K562 (cell line): ENCODE measurements at regions not wholly inside any gene's neighbourhood (a gene's known extent, or its start where the extent isn't known, plus 50 kb on each side); places are given as distances from the start of the nearest gene placed in this dataset.

Source experiments
- ATAC-seq: fragments of 200-7000 bp; cut with Tn5 transposase; 3 replicates; pipeline ENCODE4 v1.9.1; 2020; ENCODE audit warnings: moderate library complexity
- BruUV-seq: library from RNA; stranded (reverse); fragments of 400-500 nt; replicated peaks from 2 replicates; lab custom pipeline; 2021; lab: Mats Ljungman, UMichigan
- CTCF ChIA-PET: fragments of 300-600 bp; formaldehyde crosslinking; extraction: SDS; loops from one replicate; lab custom pipeline; 2021; ENCODE audit warnings: low intra/inter-chr PET ratio; lab: Yijun Ruan, JAX
- POLR2A ChIA-PET: fragments of 300-600, 350-650 bp; sonication (Branson Sonifier 250); formaldehyde crosslinking; extraction: SDS; loops from one replicate; lab custom pipeline; 2021; ENCODE audit warnings: antibody characterized with exemption, inconsistent platforms; lab: Yijun Ruan, JAX
- DNase-seq, 4 experiments: peaks; one replicate each; pipeline versions ENCODE4 v3.0.0 to v3.0.0-alpha.2; 2011 to 2018; ENCODE audit warnings: low spot score in 3 of 4, mixed read lengths in 3 of 4; ENCODE audit errors: extremely low read depth in 1 of 4
- FAIRE-seq: peaks from 2 replicates; lab custom pipeline; 2011; peaks lifted over from hg19 to GRCh38; lab: Jason Lieb, UNC
- H2AFZ ChIP-seq: 2 replicates; pipeline ENCODE4 v1.6.0; 2011; ENCODE audit warnings: low read depth, low read length, control low read depth, inconsistent platforms
- H3K27ac ChIP-seq: fragments of 200-600 bp; 3 replicates; pipeline ENCODE4 v1.8.0; 2011; ENCODE audit warnings: low read depth, mild to moderate bottlenecking, control low read depth, inconsistent platforms, low read length, moderate library complexity, mixed read lengths; ENCODE audit errors: extremely low read depth
- H3K27me3 ChIP-seq, 2 experiments: fragments of 300-600 bp in 1 of 2; 2 replicates in 1 of 2; 3 replicates in 1 of 2; pipeline versions ENCODE4 v1.6.0 to v1.8.0; 2011; ENCODE audit warnings: inconsistent platforms in 2 of 2, low read length in 2 of 2, mild to moderate bottlenecking in 1 of 2, mixed read lengths in 1 of 2, moderate library complexity in 1 of 2; ENCODE audit not compliant: control insufficient read depth in 2 of 2, insufficient read depth in 2 of 2
- H3K36me3 ChIP-seq: fragments of 300-600 bp; 3 replicates; pipeline ENCODE4 v1.8.0; 2011; ENCODE audit warnings: mild to moderate bottlenecking, low read length, inconsistent platforms; ENCODE audit not compliant: control insufficient read depth, insufficient read depth
- H3K4me1 ChIP-seq, 2 experiments: fragments of 200-600 bp in 1 of 2; replicated peaks in 1 of 2; 2 replicates in 1 of 2; 3 replicates in 1 of 2; pipeline versions ENCODE4 v1.5.1 to v1.8.0; 2011; ENCODE audit warnings: inconsistent platforms in 2 of 2, low read length in 2 of 2, mild to moderate bottlenecking in 1 of 2, mixed read lengths in 1 of 2, moderate library complexity in 1 of 2; ENCODE audit not compliant: control insufficient read depth in 2 of 2, insufficient read depth in 2 of 2
- H3K4me2 ChIP-seq: 2 replicates; pipeline ENCODE4 v1.6.1; 2011; ENCODE audit warnings: low read length, control low read depth, inconsistent platforms, mixed read lengths; ENCODE audit not compliant: insufficient read depth
- H3K4me3 ChIP-seq: fragments of 200-600 bp; sonication (generic), shearing (Covaris generic); 2 replicates; pipeline ENCODE4 v1.5.1; 2016; ENCODE audit warnings: control low read depth, inconsistent platforms
- H3K79me2 ChIP-seq: fragments of 200-600 bp; 3 replicates; pipeline ENCODE4 v1.8.0; 2011; ENCODE audit warnings: low read length, inconsistent platforms; ENCODE audit not compliant: control insufficient read depth, insufficient read depth
- H3K9ac ChIP-seq, 2 experiments: 2 replicates each; pipeline versions ENCODE4 v1.6.0 to v1.6.1; 2011; ENCODE audit warnings: low read depth in 2 of 2, low read length in 2 of 2, control low read depth in 1 of 2, inconsistent platforms in 1 of 2, mild to moderate bottlenecking in 1 of 2, mixed read lengths in 1 of 2; ENCODE audit not compliant: insufficient read depth in 1 of 2
- H3K9me1 ChIP-seq: one replicate; pipeline ENCODE4 v1.6.0; 2011; ENCODE audit warnings: inconsistent platforms, mild to moderate bottlenecking, low read length, moderate library complexity; ENCODE audit not compliant: control insufficient read depth, insufficient read depth
- H3K9me3 ChIP-seq: replicated peaks from 2 replicates; pipeline ENCODE4 v1.5.1; 2011; ENCODE audit warnings: low read depth, low read length, inconsistent platforms; ENCODE audit not compliant: control insufficient read depth, insufficient read depth
- H4K20me1 ChIP-seq: replicated peaks from 2 replicates; pipeline ENCODE4 v1.6.1; 2011; ENCODE audit warnings: low read length, inconsistent platforms, mixed read lengths; ENCODE audit not compliant: control insufficient read depth, insufficient read depth
- BRF2 ChIP-seq: IDR thresholded peaks from 3 replicates; pipeline ENCODE4 v1.6.1; 2011; ENCODE audit warnings: borderline replicate concordance, mild to moderate bottlenecking; ENCODE audit not compliant: insufficient read length, insufficient read depth
- EGR1 ChIP-seq: fragments of 450-650 bp; conservative IDR thresholded peaks from 2 replicates; pipeline ENCODE4 v1.6.1; 2017; ENCODE audit warnings: mild to moderate bottlenecking
- FIP1L1 ChIP-seq: fragments of 200-400 bp; formaldehyde crosslinking; IDR thresholded peaks from 2 replicates; pipeline ENCODE4 v1.6.1; 2018; ENCODE audit warnings: mild to moderate bottlenecking, low read depth, low read length; ENCODE audit not compliant: poor library complexity, severe bottlenecking
- FOXJ3 ChIP-seq: sonication (generic); formaldehyde crosslinking; IDR thresholded peaks from 2 replicates; pipeline ENCODE4 v1.4.0; 2020; ENCODE audit warnings: mild to moderate bottlenecking, missing genetic modification reagents
- FOXM1 ChIP-seq, 2 experiments: fragments of 450-650 bp in 1 of 2; sonication (generic) in 1 of 2; formaldehyde crosslinking in 1 of 2; IDR thresholded peaks; 2 replicates each; pipeline versions ENCODE4 v1.6.1 to v1.9.0; 2017 to 2022; ENCODE audit warnings: low read depth in 2 of 2, mild to moderate bottlenecking in 2 of 2, missing genetic modification reagents in 1 of 2, moderate library complexity in 1 of 2
- HLTF ChIP-seq: fragments of 450-650 bp; IDR thresholded peaks from 2 replicates; pipeline ENCODE4 v1.6.1; 2016
- HMG20A ChIP-seq: fragments of 450-650 bp; formaldehyde crosslinking; conservative IDR thresholded peaks from 2 replicates; pipeline ENCODE4 v1.4.0; 2020; ENCODE audit warnings: mild to moderate bottlenecking, mixed read lengths
- POLR2B ChIP-seq: fragments of 450-650 bp; IDR thresholded peaks from 2 replicates; pipeline ENCODE4 v1.6.1; 2018; ENCODE audit warnings: low read depth; ENCODE audit not compliant: partially characterized antibody
- PTTG1 ChIP-seq: fragments of 450-650 bp; IDR thresholded peaks from 2 replicates; pipeline ENCODE4 v1.6.1; 2016; ENCODE audit warnings: low read depth, mild to moderate bottlenecking, missing genetic modification characterization, missing compliant biosample characterization
- RBM17 ChIP-seq: fragments of 200-400 bp; formaldehyde crosslinking; IDR thresholded peaks from 2 replicates; pipeline ENCODE4 v1.6.1; 2017; ENCODE audit warnings: low read depth, mild to moderate bottlenecking, low read length, borderline replicate concordance
- RBM22 ChIP-seq: fragments of 200-400 bp; formaldehyde crosslinking; IDR thresholded peaks from 2 replicates; pipeline ENCODE4 v1.6.1; 2018; ENCODE audit warnings: low read length, low read depth; ENCODE audit not compliant: poor library complexity, severe bottlenecking
- TAF9B ChIP-seq: fragments of 450-650 bp; IDR thresholded peaks from 2 replicates; pipeline ENCODE4 v1.6.1; 2018; ENCODE audit warnings: mild to moderate bottlenecking; ENCODE audit not compliant: partially characterized antibody
- TBL1XR1 ChIP-seq, 2 experiments: IDR thresholded peaks; 2 replicates each; pipeline ENCODE4 v1.6.1; 2012; ENCODE audit warnings: improper control_type of control experiment in 2 of 2, low read length in 2 of 2, mild to moderate bottlenecking in 1 of 2
- TBP ChIP-seq: optimal IDR thresholded peaks from 2 replicates; pipeline ENCODE3; 2011; ENCODE audit warnings: low read depth, low read length, improper control_type of control experiment
- ZFX ChIP-seq: sonication (generic); formaldehyde crosslinking; IDR thresholded peaks from 2 replicates; pipeline ENCODE4 v1.8.0; 2022; ENCODE audit warnings: mild to moderate bottlenecking, missing genetic modification reagents, moderate library complexity
- ZNF224 ChIP-seq: sonication (generic); formaldehyde crosslinking; IDR thresholded peaks from 2 replicates; pipeline ENCODE4 v1.8.0; 2022; ENCODE audit warnings: mild to moderate bottlenecking, missing genetic modification reagents
- ZNF324 ChIP-seq: fragments of 250-450 bp; sonication (Bioruptor Pico); IDR thresholded peaks from 2 replicates; pipeline ENCODE4 v1.4.0; 2020; ENCODE audit warnings: mild to moderate bottlenecking
- ZNF395 ChIP-seq: fragments of 200-800 bp; sonication (Bioruptor generic); IDR thresholded peaks from 2 replicates; pipeline ENCODE4 v1.6.1; 2017; ENCODE audit warnings: missing genetic modification characterization, missing compliant biosample characterization
- ZNF830 ChIP-seq: fragments of 250-450 bp; sonication (Bioruptor Pico); IDR thresholded peaks from 2 replicates; pipeline ENCODE4 v1.5.0; 2021; ENCODE audit warnings: mild to moderate bottlenecking
- WGBS: fragments of 100-300 bp; shearing (Covaris generic); methylation state at CpG from one replicate; pipeline ENCODE4 v1.1.6; 2016; ENCODE audit warnings: low coverage, mixed read lengths; ENCODE audit not compliant: insufficient coverage; ENCODE audit errors: missing lambda C conversion rate; 5-methylcytosine and 5-hydroxymethylcytosine counted together
- in situ Hi-C: fragments of 300-500 bp; cut with MboI; formaldehyde crosslinking; loops from 4 replicates; pipeline ENCODE4 v1.15.0; 2018; ENCODE audit warnings: inconsistent platforms, mixed read lengths
- intact Hi-C: fragments of 100-400 bp; cut with micrococcal nuclease; formaldehyde crosslinking; loops from 2 replicates; pipeline ENCODE4 v1.14.2; 2022

- TF ChIP-seq ZNF830 (CRISPR knock-in tag) (no peak), FOXM1 (IDR thresholded peaks at IDR 0.05; ENCODE audit: low read depth) (no peak), FOXM1 (CRISPR knock-in tag; IDR thresholded peaks at IDR 0.05; ENCODE audit: low read depth) (no peak), TBP (no peak)
Observed at GRCh38 chr14:42731480-42731879, 1124.8 kb downstream of the LRFN5 start (continued).

DNA sequence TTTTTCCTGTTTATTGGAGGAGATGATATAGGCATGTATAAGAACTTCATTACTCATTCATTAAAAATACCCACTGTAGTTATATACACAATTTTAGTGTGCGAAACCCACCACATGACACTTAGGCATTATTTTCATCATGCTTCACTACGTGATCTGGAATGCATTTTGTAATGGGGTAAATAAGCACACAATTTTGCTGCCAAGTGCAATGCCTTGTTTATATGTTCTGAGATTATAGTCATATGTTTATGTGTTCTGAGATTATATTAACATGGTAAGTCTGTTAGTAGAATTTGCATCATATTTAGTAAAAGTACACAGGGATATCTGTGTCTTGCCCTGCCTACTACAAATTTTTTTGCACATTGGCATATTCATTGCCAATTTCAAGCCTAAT, 1123.0 kb downstream of the LRFN5 start:
- H3K9me3 ChIP-seq: no peaks in the 10 kb centered on the region
- H3K4me2 ChIP-seq: no peak overlapping the region
- CTCF ChIA-PET: no interaction called here
- H4K20me1 ChIP-seq: no peaks in the 10 kb centered on the region
- no peak for ATAC-seq
- BruUV-seq: no TSS peak
- WGBS: 5% methylated on average over 2 of the region's 2 CpGs
- H2AFZ ChIP-seq: no peak overlapping the region
- no peaks in the 10 kb centered on the region for H3K36me3 ChIP-seq
- H3K27me3 ChIP-seq: no peaks in the 10 kb centered on the region
- no peaks in the 10 kb centered on the region for H3K9me1 ChIP-seq
- DNase-seq: no peak
- in situ Hi-C loops (no loop called here), intact Hi-C loops (no loop called here)
- POLR2A ChIA-PET: no interaction called here
- no peaks in the 10 kb centered on the region for H3K4me1 ChIP-seq
- no peaks in the 10 kb centered on the region for H3K79me2 ChIP-seq
- H3K27ac ChIP-seq: no peak overlapping the region
- no peak overlapping the region for H3K4me3 ChIP-seq
- TF ChIP-seq ZNF395 (CRISPR knock-in tag) (no peak), PTTG1 (no peak), FOXJ3 (CRISPR knock-in tag) (no peak), ZNF224 (CRISPR knock-in tag) (no peak), TAF9B (no peak), RBM17 (no peak), TBL1XR1 (IDR thresholded peaks at IDR 0.05; ENCODE audit: low read length in 2 of 2) (no peak), RBM22 (no peak), ZFX (CRISPR knock-in tag) (no peak), BRF2 (no peak), POLR2B (no peak), HLTF (no peak), ZNF324 (no peak), HMG20A (CRISPR knock-in tag) (no peak), FIP1L1 (no peak), EGR1 (no peak)
- H3K9ac ChIP-seq: no peak overlapping the region
- FAIRE-seq: no peak
